22Rv1 (cell line): ENCODE measurements at regions not wholly inside any gene's neighbourhood (a gene's known extent, or its start where the extent isn't known, plus 50 kb on each side); places are given as distances from the start of the nearest gene placed in this dataset.

Source experiments
- CTCF ChIP-seq: fragments of 450-650 bp; IDR thresholded peaks from 2 replicates; pipeline ENCODE4 v1.5.1; 2017; ENCODE audit warnings: mild to moderate bottlenecking
- ZFX ChIP-seq: fragments of 450-650 bp; IDR thresholded peaks from 2 replicates; pipeline ENCODE4 v1.6.1; 2017; ENCODE audit warnings: antibody characterized with exemption, borderline replicate concordance

- no peak for TF ChIP-seq CTCF
- TF ChIP-seq ZFX, result no peak
Observed at GRCh38 chr13:39892721-39893685, 237.5 kb downstream of the COG6 start.
